Neuronal stem cell (in vitro differentiated cells): ENCODE measurements at regions not wholly inside any gene's neighbourhood (a gene's known extent, or its start where the extent isn't known, plus 50 kb on each side); places are given as distances from the start of the nearest gene placed in this dataset.

Experiments
- DNase-seq: peaks from one replicate; pipeline ENCODE4 v3.0.0-alpha.2; 2013; ENCODE audit warnings: low spot score
- H2AFZ ChIP-seq: one replicate; pipeline ENCODE4 v1.6.1; 2013; ENCODE audit warnings: mild to moderate bottlenecking, low read length, inconsistent platforms
- H2AK5ac ChIP-seq: 2 replicates; pipeline ENCODE4 v1.6.1; 2013; ENCODE audit warnings: low read depth, mild to moderate bottlenecking, inconsistent platforms, low read length, moderate library complexity, mixed read lengths
- H2BK120ac ChIP-seq: 2 replicates; pipeline ENCODE4 v1.6.1; 2013; ENCODE audit warnings: low read depth, mild to moderate bottlenecking, inconsistent platforms, low read length, moderate library complexity, mixed read lengths
- H2BK12ac ChIP-seq: one replicate; pipeline ENCODE4 v1.6.1; 2013; ENCODE audit warnings: low read length, inconsistent platforms
- H2BK15ac ChIP-seq: 2 replicates; pipeline ENCODE4 v1.6.1; 2013; ENCODE audit warnings: mild to moderate bottlenecking, low read length, inconsistent platforms, mixed read lengths
- H2BK5ac ChIP-seq: one replicate; pipeline ENCODE4 v1.6.1; 2013; ENCODE audit warnings: inconsistent platforms, mild to moderate bottlenecking, low read length, moderate library complexity
- H3K14ac ChIP-seq: one replicate; pipeline ENCODE4 v1.6.1; 2013; ENCODE audit warnings: low read length, inconsistent platforms
- H3K18ac ChIP-seq: 2 replicates; pipeline ENCODE4 v1.6.1; 2013; ENCODE audit warnings: low read length, inconsistent platforms
- H3K23ac ChIP-seq: 2 replicates; pipeline ENCODE4 v1.6.1; 2013; ENCODE audit warnings: low read depth, mild to moderate bottlenecking, mixed read lengths, low read length, inconsistent platforms; ENCODE audit not compliant: poor library complexity
- H3K27ac ChIP-seq: replicated peaks from 3 replicates; pipeline ENCODE4 v1.5.1; 2013; ENCODE audit warnings: low read length, inconsistent platforms
- H3K27me3 ChIP-seq, 3 experiments: 2 replicates each; pipeline ENCODE4 v1.6.1; 2013; ENCODE audit warnings: low read length in 3 of 3, mild to moderate bottlenecking in 2 of 3, inconsistent platforms in 1 of 3, low read depth in 1 of 3, mixed read lengths in 1 of 3, moderate library complexity in 1 of 3; ENCODE audit not compliant: control insufficient read depth in 3 of 3, insufficient read depth in 3 of 3
- H3K36me3 ChIP-seq, 2 donors: replicated peaks in 1 of 2; 2 replicates each; pipeline ENCODE4 v1.6.1; 2013; ENCODE audit warnings: low read length in 2 of 2; ENCODE audit not compliant: control insufficient read depth in 2 of 2, insufficient read depth in 2 of 2
- H3K4ac ChIP-seq: 2 replicates; pipeline ENCODE4 v1.6.1; 2013; ENCODE audit warnings: inconsistent platforms, mild to moderate bottlenecking, low read length, moderate library complexity
- H3K4me1 ChIP-seq, 2 donors: 1 replicate in 1 of 2; 2 replicates in 1 of 2; pipeline ENCODE4 v1.6.1; 2013; ENCODE audit warnings: low read length in 2 of 2, low read depth in 1 of 2; ENCODE audit not compliant: control insufficient read depth in 2 of 2, insufficient read depth in 1 of 2
- H3K4me2 ChIP-seq: one replicate; pipeline ENCODE4 v1.6.1; 2013; ENCODE audit warnings: mild to moderate bottlenecking, low read length, inconsistent platforms; ENCODE audit not compliant: insufficient read depth, poor library complexity, severe bottlenecking
- H3K4me3 ChIP-seq, 2 donors: 2 replicates each; pipeline ENCODE4 v1.5.1; 2013; ENCODE audit warnings: low read length in 2 of 2, mild to moderate bottlenecking in 2 of 2, inconsistent platforms in 1 of 2, moderate library complexity in 1 of 2
- H3K79me1 ChIP-seq: one replicate; pipeline ENCODE4 v1.6.1; 2013; ENCODE audit warnings: low read depth, mild to moderate bottlenecking, inconsistent platforms, low read length, moderate library complexity
- H3K9ac ChIP-seq: one replicate; pipeline ENCODE4 v1.6.1; 2013; ENCODE audit warnings: mild to moderate bottlenecking, low read depth, low read length, inconsistent platforms; ENCODE audit not compliant: poor library complexity
- H3K9me3 ChIP-seq, 2 donors: replicated peaks in 1 of 2; 2 replicates each; pipeline versions ENCODE3 to v1.6.1; 2013; ENCODE audit warnings: low read length in 2 of 2, mild to moderate bottlenecking in 2 of 2, inconsistent platforms in 1 of 2, low read depth in 1 of 2, mixed read lengths in 1 of 2, moderate library complexity in 1 of 2; ENCODE audit not compliant: control insufficient read depth in 2 of 2, insufficient read depth in 1 of 2
- H4K8ac ChIP-seq: one replicate; pipeline ENCODE4 v1.6.1; 2013; ENCODE audit warnings: low read depth, mild to moderate bottlenecking, inconsistent platforms, low read length, moderate library complexity
- H4K91ac ChIP-seq: one replicate; pipeline ENCODE4 v1.6.1; 2013; ENCODE audit warnings: low read length, low read depth, mild to moderate bottlenecking, inconsistent platforms; ENCODE audit not compliant: poor library complexity
- WGBS, 2 donors: extraction: QIAGEN DNeasy Blood & Tissue Kit; methylation state at CpG; one replicate each; pipeline ENCODE4 v1.1.7; 2013; ENCODE audit warnings: missing lambda C conversion rate in 2 of 2, mixed read lengths in 1 of 2; ENCODE audit not compliant: insufficient read length in 2 of 2, insufficient replicate concordance in 1 of 2; ENCODE audit errors: extremely low coverage in 2 of 2; 5-methylcytosine and 5-hydroxymethylcytosine counted together

DNA sequence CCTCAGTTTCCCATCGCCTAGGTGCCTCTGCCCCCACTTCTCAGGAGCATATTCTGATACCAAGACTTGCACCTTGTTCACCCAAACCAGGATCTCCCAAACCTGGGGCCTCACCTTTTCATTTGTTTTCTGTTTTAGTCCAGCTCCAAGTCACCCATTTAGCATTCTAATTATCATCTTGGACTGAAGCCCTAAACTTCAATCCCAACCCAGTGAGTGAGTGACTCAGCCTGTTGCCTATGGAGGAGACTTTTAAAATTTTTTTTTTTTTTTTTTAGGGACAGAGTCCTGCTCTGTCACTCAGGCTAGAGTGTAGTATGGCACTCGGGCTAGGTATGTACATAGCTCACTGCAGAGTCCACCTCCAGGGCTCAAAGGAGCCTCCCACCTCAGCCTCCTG lies 378.9 kb upstream of the AUTS2 start:
- no peak overlapping the region for H2BK12ac ChIP-seq
- H3K9ac ChIP-seq = no peak overlapping the region
- H3K27me3 ChIP-seq = no peaks in the 10 kb centered on the region
- no peaks in the 10 kb centered on the region for H3K36me3 ChIP-seq
- no peak overlapping the region for H3K14ac ChIP-seq
- H3K4me2 ChIP-seq = no peak overlapping the region
- H3K18ac ChIP-seq = no peak overlapping the region
- H3K27ac ChIP-seq = no peak overlapping the region
- no peaks in the 10 kb centered on the region for H3K79me1 ChIP-seq
- no peak overlapping the region for H2BK15ac ChIP-seq
- no peak overlapping the region for H3K23ac ChIP-seq
- no peak overlapping the region for H3K4me3 ChIP-seq
- no CpG with 5 or more reads among the region's 2 CpGs for WGBS, 2 donors
- H3K4ac ChIP-seq = no peak overlapping the region
- no peak overlapping the region for H2AFZ ChIP-seq
- H4K8ac ChIP-seq = no peak overlapping the region
- H2BK120ac ChIP-seq = no peak overlapping the region
- DNase-seq = no peak
- no peaks in the 10 kb centered on the region for H3K9me3 ChIP-seq
- H3K4me1 ChIP-seq = no peaks in the 10 kb centered on the region
- no peak overlapping the region for H2BK5ac ChIP-seq
- no peak overlapping the region for H2AK5ac ChIP-seq
- H4K91ac ChIP-seq = no peak overlapping the region

DNA sequence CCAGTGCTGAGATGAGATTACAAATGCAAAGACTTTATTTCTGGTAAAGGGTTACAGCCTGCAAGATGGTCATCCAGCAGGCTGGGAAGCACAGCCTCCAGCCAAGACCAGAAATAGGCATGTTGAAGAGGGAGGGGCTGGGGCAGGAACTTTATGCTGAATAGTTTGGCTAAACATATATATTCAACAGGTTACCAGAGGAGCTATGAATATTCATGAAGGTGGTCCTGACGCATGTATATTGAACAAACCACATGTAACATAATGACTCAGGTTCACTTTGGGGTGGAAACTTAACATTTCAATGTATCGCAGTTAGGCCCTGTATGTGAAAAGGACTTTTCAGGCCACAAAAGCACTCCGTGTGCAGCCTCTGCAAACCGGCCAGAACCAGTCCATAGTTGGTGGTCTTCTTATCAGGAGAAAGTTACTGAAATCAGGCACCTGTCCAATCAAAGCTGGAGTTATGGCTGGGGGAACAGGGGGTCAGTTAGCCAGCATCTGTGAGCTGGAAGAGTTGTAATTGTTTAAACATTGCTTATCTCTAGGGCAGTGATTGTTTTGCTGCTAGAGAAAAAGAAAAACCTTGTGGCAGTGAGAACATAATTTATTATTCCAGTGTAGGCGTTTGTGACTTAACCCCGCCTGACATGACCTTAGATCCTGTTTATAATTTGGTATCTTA lies 372.9 kb upstream of the AUTS2 start:
- no peak overlapping the region for H2BK120ac ChIP-seq
- H2BK12ac ChIP-seq = no peak overlapping the region
- H4K8ac ChIP-seq = no peak overlapping the region
- H3K4me1 ChIP-seq = no peaks in the 10 kb centered on the region
- H3K9ac ChIP-seq = no peak overlapping the region
- H2BK15ac ChIP-seq = no peak overlapping the region
- H3K79me1 ChIP-seq = no peaks in the 10 kb centered on the region
- DNase-seq = no peak
- H3K4ac ChIP-seq = no peak overlapping the region
- peaks cover 0 to 2% (median 0%) of the 10 kb centered on the region in 3 experiments for H3K27me3 ChIP-seq
- WGBS, 2 donors = no CpG with 5 or more reads among the region's 6 CpGs
- no peak overlapping the region for H2AK5ac ChIP-seq
- no peak overlapping the region for H4K91ac ChIP-seq
- H2BK5ac ChIP-seq = no peak overlapping the region
- H3K36me3 ChIP-seq = no peaks in the 10 kb centered on the region
- no peak overlapping the region for H3K4me2 ChIP-seq
- H3K4me3 ChIP-seq = no peak overlapping the region
- H3K18ac ChIP-seq = no peak overlapping the region
- H2AFZ ChIP-seq = no peak overlapping the region
- H3K27ac ChIP-seq = no peak overlapping the region
- no peak overlapping the region for H3K14ac ChIP-seq
- H3K23ac ChIP-seq = no peak overlapping the region
- peaks cover 0 to 2% of the 10 kb centered on the region in 2 donors for H3K9me3 ChIP-seq

DNA sequence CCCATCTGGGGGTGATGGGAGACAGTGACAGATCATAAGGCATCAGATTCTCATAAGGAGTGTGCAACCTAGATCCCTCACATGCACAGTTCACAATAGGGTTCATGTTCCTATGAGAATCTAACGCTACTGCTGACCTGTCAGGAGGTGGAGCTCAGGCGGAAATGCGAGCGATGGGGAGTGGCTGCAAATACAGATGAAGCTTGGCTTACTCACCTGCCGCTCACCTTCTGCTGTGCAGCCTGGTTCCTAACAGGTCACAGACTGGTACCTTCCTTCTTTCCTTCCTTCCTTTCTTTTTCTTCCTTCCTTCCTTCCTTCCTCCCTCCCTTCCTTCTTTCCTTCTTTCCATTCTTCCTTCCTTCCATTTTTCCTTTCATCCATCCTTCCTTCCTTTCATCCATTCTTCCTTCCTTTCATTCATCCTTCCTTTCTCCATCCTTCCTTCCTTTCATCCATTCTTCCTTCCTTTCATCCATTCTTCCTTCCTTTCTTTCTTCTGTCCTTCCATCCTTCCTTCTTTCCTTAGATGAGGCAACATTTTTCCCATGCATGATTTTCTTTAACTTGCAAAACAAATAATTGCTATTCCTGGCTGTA lies 370.0 kb upstream of the AUTS2 start:
- Histone ChIP-seq H3K4me1 (peaks cover 0 to 7% of the 10 kb centered on the region in 2 donors), H2BK5ac (no peak overlapping the region), H2BK120ac (no peak overlapping the region), H2AK5ac (no peak overlapping the region), H3K27me3 (peaks cover 0 to 14% (median 13%) of the 10 kb centered on the region in 3 experiments), H3K4ac (no peak overlapping the region), H3K9me3 (peaks cover 0 to 2% of the 10 kb centered on the region in 2 donors), H3K4me3 (no peak overlapping the region), H2BK15ac (no peak overlapping the region), H3K9ac (no peak overlapping the region), H3K36me3 (no peaks in the 10 kb centered on the region), H2BK12ac (no peak overlapping the region), H3K23ac (no peak overlapping the region), H4K91ac (no peak overlapping the region), H3K14ac (no peak overlapping the region), H2AFZ (no peak overlapping the region), H3K79me1 (no peaks in the 10 kb centered on the region), H4K8ac (no peak overlapping the region), H3K27ac (no peak overlapping the region), H3K4me2 (no peak overlapping the region), H3K18ac (no peak overlapping the region)
- no CpG with 5 or more reads among the region's 5 CpGs for WGBS, 2 donors
- no peak for DNase-seq

DNA sequence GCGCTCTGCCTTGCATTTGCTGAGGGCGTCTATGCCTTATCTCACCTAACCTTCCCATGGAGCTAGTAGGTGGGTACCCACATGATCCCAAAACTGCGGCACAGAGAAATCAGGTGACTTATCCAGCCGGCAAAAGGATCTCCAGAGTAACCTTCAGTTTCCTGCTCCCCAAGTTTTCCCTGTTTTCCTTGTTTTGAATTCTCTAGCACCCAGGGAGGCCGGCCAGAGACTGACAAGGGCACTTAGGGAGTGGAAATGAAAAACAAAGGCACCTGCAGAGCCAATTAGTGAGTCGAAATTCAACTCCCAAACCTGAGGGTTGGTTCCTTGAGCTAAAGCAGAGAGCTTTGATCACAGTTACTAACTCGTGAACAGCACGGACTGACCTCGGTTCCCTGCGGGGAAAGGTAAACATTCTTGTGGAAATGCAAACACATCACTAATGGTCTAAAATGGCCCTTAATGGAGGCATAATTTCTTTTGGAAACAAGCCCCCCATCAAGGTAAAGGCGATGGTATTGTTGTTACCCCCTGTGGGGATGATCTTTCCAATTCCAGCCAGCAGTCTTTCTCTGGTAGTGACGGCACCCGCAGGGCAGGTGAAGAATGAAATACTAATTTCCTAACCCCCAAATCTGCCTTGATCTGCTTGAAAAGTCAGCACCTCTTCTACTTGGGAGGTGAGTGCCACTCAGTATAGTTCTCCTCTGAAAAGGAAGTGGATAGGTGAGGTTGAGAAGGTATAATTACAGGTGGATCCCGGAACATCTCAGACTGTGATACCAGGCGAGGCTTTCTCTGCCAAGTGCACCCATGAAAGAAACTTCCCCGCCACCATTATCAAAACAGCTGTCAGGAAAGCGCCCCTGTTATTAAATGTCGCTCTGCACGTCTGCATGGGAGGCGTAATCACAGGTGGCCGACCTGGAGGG lies 365.6 kb upstream of the AUTS2 start:
- Histone ChIP-seq H4K91ac (no peak overlapping the region), H3K4ac (no peak overlapping the region), H3K79me1 (no peaks in the 10 kb centered on the region), H3K18ac (no peak overlapping the region), H3K27me3 (peaks cover 0 to 33% (median 31%) of the 10 kb centered on the region in 3 experiments), H3K23ac (no peak overlapping the region), H2AFZ (no peak overlapping the region), H2BK12ac (no peak overlapping the region), H2BK120ac (no peak overlapping the region), H4K8ac (no peak overlapping the region), H2BK5ac (no peak overlapping the region), H3K4me3 (no peak overlapping the region), H3K14ac (no peak overlapping the region), H3K9me3 (no peaks in the 10 kb centered on the region), H2AK5ac (no peak overlapping the region), H3K27ac (no peak overlapping the region), H3K4me1 (peaks cover 0 to 7% of the 10 kb centered on the region in 2 donors), H3K9ac (no peak overlapping the region), H2BK15ac (no peak overlapping the region), H3K4me2 (no peak overlapping the region), H3K36me3 (no peaks in the 10 kb centered on the region)
- no peak for DNase-seq
- no CpG with 5 or more reads among the region's 21 CpGs for WGBS, 2 donors
